HEK293T (cell line): ENCODE measurements at regions not wholly inside any gene's neighbourhood (a gene's known extent, or its start where the extent isn't known, plus 50 kb on each side); places are given as distances from the start of the nearest gene placed in this dataset.

Experiments used
- CTBP1 ChIP-seq: fragments of 450-650 bp; IDR thresholded peaks from 2 replicates; pipeline ENCODE4 v1.6.1; 2016; ENCODE audit warnings: borderline replicate concordance
- FOXA1 ChIP-seq: fragments of 450-650 bp; IDR thresholded peaks from 2 replicates; pipeline ENCODE4 v1.6.1; 2016; ENCODE audit warnings: mild to moderate bottlenecking
- FOXM1 ChIP-seq: fragments of 450-650 bp; IDR thresholded peaks from 2 replicates; pipeline ENCODE4 v1.6.1; 2017; ENCODE audit warnings: mild to moderate bottlenecking, borderline replicate concordance
- HDGF ChIP-seq: fragments of 450-650 bp; IDR thresholded peaks from 2 replicates; pipeline ENCODE4 v1.6.1; 2017; ENCODE audit warnings: antibody characterized with exemption, borderline replicate concordance
- SP1 ChIP-seq: fragments of 450-650 bp; IDR thresholded peaks from 2 replicates; pipeline ENCODE4 v1.6.1; 2017
- SUZ12 ChIP-seq: fragments of 450-650 bp; IDR thresholded peaks from 2 replicates; pipeline ENCODE4 v1.6.1; 2016; ENCODE audit warnings: mild to moderate bottlenecking

DNA sequence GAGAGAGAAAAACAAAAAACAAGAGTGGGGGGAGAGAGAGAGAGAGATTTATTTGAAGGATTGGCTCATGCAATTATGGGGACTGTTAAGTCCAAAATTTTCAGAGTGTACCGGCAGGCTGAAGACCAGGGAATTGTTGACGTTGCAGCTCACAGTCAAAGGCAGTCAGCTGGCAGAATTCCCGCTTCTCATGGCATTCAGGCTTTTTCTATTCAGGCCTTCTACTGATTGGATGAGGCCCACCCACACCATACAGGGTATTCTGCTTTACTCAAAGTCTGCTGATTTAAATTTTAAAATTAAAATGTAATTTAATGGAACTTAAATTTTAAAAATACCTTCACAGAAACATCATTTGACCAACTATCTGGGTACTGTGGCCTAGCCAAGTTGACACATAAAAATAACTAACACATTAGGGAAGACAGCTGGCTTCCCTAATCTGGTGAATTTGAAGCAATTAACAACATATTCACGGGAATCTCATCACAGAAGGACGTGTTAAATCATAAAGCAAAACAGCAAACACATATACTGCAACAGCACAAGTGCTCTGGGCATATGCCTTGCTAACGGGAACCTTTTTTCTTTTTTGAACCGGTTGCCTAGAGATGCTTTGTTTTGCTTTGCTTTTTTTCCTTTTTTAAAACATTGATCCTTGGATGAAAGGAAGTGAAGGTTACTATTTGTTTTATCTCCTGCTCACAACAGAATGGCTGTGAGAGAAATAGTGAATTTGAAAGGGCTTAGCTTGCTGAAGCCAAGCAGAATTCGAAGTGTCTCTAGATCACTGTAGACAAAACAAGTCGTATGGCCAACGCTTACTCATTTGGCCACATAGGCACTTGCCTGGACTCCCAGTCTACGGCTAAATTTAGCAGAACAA lies 505.1 kb downstream of the IRS2 start:
- TF ChIP-seq SP1, result no peak
- no peak for TF ChIP-seq HDGF
- TF ChIP-seq SUZ12, result no peak
- no peak for TF ChIP-seq FOXA1
- no peak for TF ChIP-seq CTBP1
- no peak for TF ChIP-seq FOXM1
